AG10803 (cell line): ENCODE measurements at regions not wholly inside any gene's neighbourhood (a gene's known extent, or its start where the extent isn't known, plus 50 kb on each side); places are given as distances from the start of the nearest gene placed in this dataset.

Experiments
- DNase-seq: peaks from one replicate; pipeline ENCODE4 v3.0.0; 2010; ENCODE audit warnings: low read depth
- H3K4me3 ChIP-seq: 2 replicates; pipeline ENCODE4 v1.5.1; 2011; ENCODE audit warnings: mild to moderate bottlenecking, low read length, control low read depth
- TF ChIP-seq, protein P1 (sequence below): conservative IDR thresholded peaks from 2 replicates; pipeline ENCODE4 v1.5.1; 2011; ENCODE audit warnings: mild to moderate bottlenecking, low read length, control low read depth, inconsistent platforms

DNA sequence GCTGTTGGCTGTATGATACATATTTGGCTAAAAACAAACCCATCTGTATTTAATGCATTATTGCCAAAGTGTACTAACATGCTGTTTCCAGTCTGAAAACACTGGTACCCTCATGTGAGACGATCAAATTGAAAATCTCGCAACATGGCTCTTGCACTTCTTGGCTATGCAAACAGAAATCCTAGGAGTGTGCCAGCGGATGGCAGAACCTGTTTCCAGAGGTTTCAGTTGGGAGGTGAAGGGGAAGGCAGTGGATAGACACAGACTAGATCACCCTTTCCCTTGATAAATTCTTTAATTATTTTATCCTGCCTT, 350.3 kb downstream of the TUSC7 start:
- H3K4me3 ChIP-seq: no peak overlapping the region
- TF ChIP-seq, protein P1, sequence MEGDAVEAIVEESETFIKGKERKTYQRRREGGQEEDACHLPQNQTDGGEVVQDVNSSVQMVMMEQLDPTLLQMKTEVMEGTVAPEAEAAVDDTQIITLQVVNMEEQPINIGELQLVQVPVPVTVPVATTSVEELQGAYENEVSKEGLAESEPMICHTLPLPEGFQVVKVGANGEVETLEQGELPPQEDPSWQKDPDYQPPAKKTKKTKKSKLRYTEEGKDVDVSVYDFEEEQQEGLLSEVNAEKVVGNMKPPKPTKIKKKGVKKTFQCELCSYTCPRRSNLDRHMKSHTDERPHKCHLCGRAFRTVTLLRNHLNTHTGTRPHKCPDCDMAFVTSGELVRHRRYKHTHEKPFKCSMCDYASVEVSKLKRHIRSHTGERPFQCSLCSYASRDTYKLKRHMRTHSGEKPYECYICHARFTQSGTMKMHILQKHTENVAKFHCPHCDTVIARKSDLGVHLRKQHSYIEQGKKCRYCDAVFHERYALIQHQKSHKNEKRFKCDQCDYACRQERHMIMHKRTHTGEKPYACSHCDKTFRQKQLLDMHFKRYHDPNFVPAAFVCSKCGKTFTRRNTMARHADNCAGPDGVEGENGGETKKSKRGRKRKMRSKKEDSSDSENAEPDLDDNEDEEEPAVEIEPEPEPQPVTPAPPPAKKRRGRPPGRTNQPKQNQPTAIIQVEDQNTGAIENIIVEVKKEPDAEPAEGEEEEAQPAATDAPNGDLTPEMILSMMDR: no peak
- DNase-seq: no peak

DNA sequence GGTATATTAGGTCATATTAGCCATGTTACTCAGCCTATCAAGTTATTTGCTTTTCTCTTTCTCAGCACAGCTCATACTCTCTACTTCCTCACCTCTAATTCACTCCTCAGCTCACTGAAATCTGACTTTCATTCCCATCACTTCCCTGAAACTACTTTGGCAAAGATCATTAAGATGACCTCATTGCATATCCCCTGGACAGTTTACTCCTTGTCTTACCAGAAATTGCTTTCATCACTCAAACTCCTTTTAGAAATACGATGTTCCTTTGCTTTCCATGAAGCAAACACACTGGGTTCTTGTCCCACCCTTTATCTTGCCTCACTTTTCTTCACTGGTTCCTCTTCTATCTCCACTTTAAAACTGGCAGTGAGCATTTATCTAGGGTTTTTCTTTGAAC, 354.4 kb downstream of the TUSC7 start:
- DNase-seq: peak; percentile 2
- H3K4me3 ChIP-seq: no peak overlapping the region
- TF ChIP-seq, protein P1: no peak

DNA sequence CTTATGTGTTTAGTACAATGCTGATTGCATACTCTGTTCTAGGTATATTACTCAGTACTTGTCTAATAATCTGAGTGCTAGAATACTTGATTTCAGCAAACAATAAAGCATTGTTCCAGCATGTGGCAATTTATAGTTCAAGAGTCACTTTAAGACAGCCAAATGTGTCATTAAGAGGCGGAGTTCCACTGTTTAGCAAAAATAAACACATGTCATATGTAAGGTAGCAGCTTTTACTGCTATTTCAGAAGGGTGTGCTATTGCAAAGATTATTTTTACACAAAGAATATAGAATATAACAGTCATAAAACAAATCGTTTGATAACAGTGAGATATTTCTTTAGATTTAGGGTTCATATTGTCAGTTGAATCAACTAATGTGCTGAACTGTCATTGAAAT, 358.7 kb downstream of the TUSC7 start:
- TF ChIP-seq, protein P1: no peak
- no peak for DNase-seq
- no peak overlapping the region for H3K4me3 ChIP-seq

DNA sequence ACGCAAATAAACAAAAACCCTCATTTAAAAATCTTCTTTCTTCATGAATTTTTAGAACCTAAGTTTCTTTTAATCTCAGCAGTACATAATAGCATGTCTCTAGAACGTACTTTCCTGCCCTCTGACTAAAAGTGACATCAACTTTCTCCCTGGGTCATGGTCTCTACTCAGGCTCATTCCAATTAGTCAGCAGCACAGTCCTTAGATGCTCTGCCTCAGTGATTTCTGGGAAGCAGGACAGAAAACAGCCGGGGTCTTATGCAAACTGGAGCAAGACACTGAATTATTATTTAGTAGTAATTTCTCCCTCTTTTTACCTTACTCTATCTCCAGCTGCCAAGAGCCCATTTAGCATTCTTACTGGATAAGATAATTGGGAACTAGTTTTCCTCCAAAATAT, 365.2 kb downstream of the TUSC7 start:
- DNase-seq: no peak
- no peak overlapping the region for H3K4me3 ChIP-seq
- TF ChIP-seq, protein P1: no peak

DNA sequence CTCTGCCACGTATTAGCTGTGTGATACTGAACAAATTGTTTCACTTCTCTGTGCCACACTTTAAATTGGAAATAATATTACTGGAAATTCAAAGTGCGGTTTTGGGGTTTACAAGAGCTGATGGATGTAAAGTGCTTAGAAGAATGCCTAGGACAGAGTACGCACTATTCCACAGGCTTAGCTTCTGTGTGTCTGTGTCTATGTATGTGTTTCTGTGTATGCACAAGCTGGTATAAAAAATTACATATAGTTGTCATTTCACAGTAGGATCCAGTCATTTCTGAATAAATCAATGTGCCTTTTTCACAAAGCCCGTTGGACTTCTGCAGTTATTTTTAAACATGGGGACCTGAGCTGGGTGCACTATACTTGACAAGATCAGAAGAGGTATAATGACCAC, 370.4 kb downstream of the TUSC7 start:
- TF ChIP-seq, protein P1: no peak
- DNase-seq: no peak
- no peak overlapping the region for H3K4me3 ChIP-seq

DNA sequence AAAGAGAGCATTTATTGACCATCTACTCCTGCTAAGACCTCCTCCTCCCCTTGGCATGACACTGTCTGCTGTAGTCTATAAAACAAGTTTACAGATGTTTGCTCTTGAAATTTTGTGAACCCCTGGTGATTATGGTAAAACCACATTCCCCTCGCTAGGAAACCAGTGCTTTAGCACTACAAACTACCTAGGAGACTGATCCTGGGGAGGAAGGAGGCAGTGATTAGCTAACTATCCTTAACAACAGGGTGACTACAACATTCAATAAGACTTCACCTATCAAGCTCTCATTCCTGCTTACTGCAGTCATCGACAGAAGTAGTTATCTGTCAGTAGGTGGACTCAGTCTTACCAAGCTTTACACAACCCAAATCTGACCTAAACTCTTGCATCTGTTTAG, 371.3 kb downstream of the TUSC7 start:
- no peak for DNase-seq
- TF ChIP-seq, protein P1: no peak
- no peak overlapping the region for H3K4me3 ChIP-seq

DNA sequence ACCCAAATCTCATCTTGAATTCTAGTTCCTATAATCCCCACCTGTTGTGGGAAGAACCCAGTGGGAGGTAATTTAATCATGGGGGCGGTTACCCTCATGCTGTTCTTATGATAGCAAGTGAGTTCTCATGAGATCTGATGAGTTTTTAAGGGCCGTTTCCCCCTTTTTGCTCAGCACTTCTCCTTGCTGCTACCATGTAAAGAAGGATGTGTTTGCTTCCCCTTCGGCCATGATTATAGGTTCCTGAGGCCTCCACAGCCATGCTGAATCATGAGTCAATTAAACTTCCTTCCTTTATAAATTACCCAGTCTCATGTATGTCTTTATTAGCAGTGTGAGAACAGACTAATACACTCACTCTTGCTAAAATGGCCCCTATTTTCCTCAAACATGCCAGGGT, 374.7 kb downstream of the TUSC7 start:
- H3K4me3 ChIP-seq: no peak overlapping the region
- TF ChIP-seq, protein P1: no peak
- no peak for DNase-seq
